ENCODE measurements at regions not wholly inside any gene's neighbourhood (a gene's known extent, or its start where the extent isn't known, plus 50 kb on each side); places are given as distances from the start of the nearest gene placed in this dataset.

DNA sequence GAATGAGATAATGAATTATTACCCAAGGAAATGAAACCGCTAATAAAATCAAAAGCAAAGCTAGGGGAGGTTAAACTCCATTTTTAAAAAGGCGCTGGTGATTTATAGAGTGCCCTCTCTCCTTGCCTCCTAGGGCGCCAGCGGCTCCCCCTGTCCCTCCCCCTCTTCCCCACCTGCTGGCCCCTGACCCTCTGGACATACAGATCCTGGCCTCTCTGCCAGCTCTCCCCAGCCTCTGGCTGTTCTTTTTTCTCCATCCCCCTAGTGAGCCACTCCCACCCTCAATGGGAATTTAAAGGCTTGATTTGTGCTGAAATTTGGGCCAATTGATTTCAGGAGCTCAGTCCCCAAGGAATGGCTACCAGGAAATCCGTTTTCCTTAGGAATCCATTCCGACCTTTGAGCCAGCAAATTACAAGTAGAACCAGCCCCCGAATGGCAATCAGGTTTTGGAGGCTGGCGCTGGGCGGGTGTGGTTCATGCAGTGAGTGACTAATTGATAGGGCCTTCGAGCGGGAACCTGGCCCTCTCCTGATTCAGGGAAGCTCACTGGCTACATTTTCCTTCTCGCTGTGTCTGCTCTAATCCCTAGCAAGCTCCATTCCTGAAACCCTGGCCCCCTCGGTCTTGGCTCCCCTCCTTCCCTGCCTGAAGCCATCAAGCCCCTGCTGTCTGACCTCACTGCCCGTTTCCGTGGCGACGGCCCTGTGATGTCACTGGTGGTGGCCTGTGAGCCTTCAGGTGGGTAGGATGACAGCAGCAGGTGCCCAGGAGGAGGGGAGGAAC is 141.9 kb upstream of the SDK2 start:
- TF ChIP-seq EZH2 (IDR thresholded peaks at IDR 0.05) (no peak), POLR2AphosphoS5 (IDR thresholded peaks at IDR 0.05; ENCODE audit: borderline replicate concordance, low read depth, low read length) (no peak), FOXP2 (optimal IDR thresholded peaks at IDR 0.05; ENCODE audit: control extremely low read depth, extremely low read length, insufficient read depth) (no peak)

Measured in SK-N-MC (cell line).